ENCODE measurements at regions not wholly inside any gene's neighbourhood (a gene's known extent, or its start where the extent isn't known, plus 50 kb on each side); places are given as distances from the start of the nearest gene placed in this dataset.
"Not testable (repeated sequence)": the region's sequence is repeated elsewhere in the genome, so short reads cannot be mapped to it uniquely, and the experiment has no call there.

GRCh38 chr6:57998858-57999619 lies 681.6 kb downstream of the PRIM2 start:
- DNase-seq; H3K9ac ChIP-seq (ENCODE audit: extremely low read depth, insufficient read length, low read length); H3K27me3 Mint-ChIP-seq (ENCODE audit: low read depth); H4K20me1 ChIP-seq (ENCODE audit: control insufficient read depth, insufficient read depth, insufficient read length); H3K27me3 ChIP-seq (ENCODE audit: insufficient read depth, low read length); H3K4ac ChIP-seq (ENCODE audit: low read depth, low read length); H3K79me1 ChIP-seq (ENCODE audit: insufficient read depth, low read depth, low read length, poor library complexity, severe bottlenecking); H2BK12ac ChIP-seq (ENCODE audit: insufficient read length, low read depth, low read length); H3K23ac ChIP-seq (ENCODE audit: insufficient read length, low read depth, low read length); H3K4me3 Mint-ChIP-seq; H3K36me3 Mint-ChIP-seq (ENCODE audit: insufficient read depth in 1 of 3, low read depth in 3 of 3); H2BK15ac ChIP-seq (ENCODE audit: low read depth, low read length); H4K5ac ChIP-seq (ENCODE audit: insufficient read length, low read depth, low read length); H2BK5ac ChIP-seq (ENCODE audit: insufficient read length, low read length); H3K27ac ChIP-seq (ENCODE audit: insufficient read length, low read depth, low read length); H3K4me2 ChIP-seq (ENCODE audit: insufficient read depth, insufficient read length, low read length); H3K14ac ChIP-seq (ENCODE audit: insufficient read depth, low read length); H3K9me3 ChIP-seq (ENCODE audit: control insufficient read depth, low read depth, low read length); H3K23me2 ChIP-seq (ENCODE audit: insufficient read length, low read depth, low read length, poor library complexity, severe bottlenecking); H3K79me2 ChIP-seq (ENCODE audit: insufficient read depth, low read length); H3K18ac ChIP-seq (ENCODE audit: insufficient read length, low read depth, low read length); H3K27ac Mint-ChIP-seq; H4K8ac ChIP-seq (replicated peaks; ENCODE audit: insufficient read length, low read depth, low read length); H3K56ac ChIP-seq (ENCODE audit: insufficient read length, low read depth, low read length); H2BK120ac ChIP-seq (ENCODE audit: low read depth, low read length, poor library complexity, severe bottlenecking); H2BK20ac ChIP-seq (ENCODE audit: low read depth, low read length, poor library complexity, severe bottlenecking); H2AFZ ChIP-seq (ENCODE audit: low read length); H4K91ac ChIP-seq (ENCODE audit: insufficient read length, low read depth, low read length); H3K4me1 Mint-ChIP-seq; H2AK5ac ChIP-seq (ENCODE audit: insufficient read length, low read length); H3K4me1 ChIP-seq (ENCODE audit: insufficient read depth, low read length); H3T11ph ChIP-seq (ENCODE audit: low read length): not testable (repeated sequence)
- no CpG with 5 or more reads among the region's 6 CpGs for WGBS (ENCODE audit: extremely low coverage, insufficient read length, low lambda C conversion rate)
- peaks cover 25 to 76% of the 10 kb centered on the region in 2 experiments for H3K9me3 Mint-ChIP-seq

GRCh38 chr6:58000233-58000632 lies 682.8 kb downstream of the PRIM2 start:
- H3K36me3 Mint-ChIP-seq (ENCODE audit: insufficient read depth in 1 of 3, low read depth in 3 of 3): not testable (repeated sequence)

More at GRCh38 chr6:58000233-58000632, 682.8 kb downstream of the PRIM2 start:
- not testable (repeated sequence) for H4K91ac ChIP-seq (ENCODE audit: insufficient read length, low read depth, low read length); H2BK120ac ChIP-seq (ENCODE audit: low read depth, low read length, poor library complexity, severe bottlenecking); DNase-seq; H3K4me3 Mint-ChIP-seq; H2AK5ac ChIP-seq (ENCODE audit: insufficient read length, low read length); H3K27me3 ChIP-seq (ENCODE audit: insufficient read depth, low read length); H2BK15ac ChIP-seq (ENCODE audit: low read depth, low read length); H3K27me3 Mint-ChIP-seq (ENCODE audit: low read depth); H2AFZ ChIP-seq (ENCODE audit: low read length); H3K79me1 ChIP-seq (ENCODE audit: insufficient read depth, low read depth, low read length, poor library complexity, severe bottlenecking); H3K23ac ChIP-seq (ENCODE audit: insufficient read length, low read depth, low read length); H2BK20ac ChIP-seq (ENCODE audit: low read depth, low read length, poor library complexity, severe bottlenecking); H3K9me3 ChIP-seq (ENCODE audit: control insufficient read depth, low read depth, low read length); H3K23me2 ChIP-seq (ENCODE audit: insufficient read length, low read depth, low read length, poor library complexity, severe bottlenecking); H3K4me1 Mint-ChIP-seq; H3K18ac ChIP-seq (ENCODE audit: insufficient read length, low read depth, low read length); H3K9ac ChIP-seq (ENCODE audit: extremely low read depth, insufficient read length, low read length); H3K79me2 ChIP-seq (ENCODE audit: insufficient read depth, low read length); H3K14ac ChIP-seq (ENCODE audit: insufficient read depth, low read length); H4K8ac ChIP-seq (replicated peaks; ENCODE audit: insufficient read length, low read depth, low read length); H4K20me1 ChIP-seq (ENCODE audit: control insufficient read depth, insufficient read depth, insufficient read length); H2BK5ac ChIP-seq (ENCODE audit: insufficient read length, low read length); H2BK12ac ChIP-seq (ENCODE audit: insufficient read length, low read depth, low read length); H3T11ph ChIP-seq (ENCODE audit: low read length); H4K5ac ChIP-seq (ENCODE audit: insufficient read length, low read depth, low read length); H3K4ac ChIP-seq (ENCODE audit: low read depth, low read length); H3K4me1 ChIP-seq (ENCODE audit: insufficient read depth, low read length); H3K27ac Mint-ChIP-seq; H3K4me2 ChIP-seq (ENCODE audit: insufficient read depth, insufficient read length, low read length); H3K56ac ChIP-seq (ENCODE audit: insufficient read length, low read depth, low read length); H3K27ac ChIP-seq (ENCODE audit: insufficient read length, low read depth, low read length)
- no CpG with 5 or more reads among the region's 6 CpGs for WGBS (ENCODE audit: extremely low coverage, insufficient read length, low lambda C conversion rate)
- peaks cover 25 to 80% of the 10 kb centered on the region in 2 experiments for H3K9me3 Mint-ChIP-seq
